H1 (cell line): ENCODE measurements at regions not wholly inside any gene's neighbourhood (a gene's known extent, or its start where the extent isn't known, plus 50 kb on each side); places are given as distances from the start of the nearest gene placed in this dataset.

Experiments
- CTCF ChIP-seq, 3 experiments: IDR thresholded peaks; 1 replicate in 2 of 3; 2 replicates in 1 of 3; pipeline versions ENCODE4 v1.5.1 to v1.6.1; 2011; ENCODE audit warnings: low read length in 3 of 3, mild to moderate bottlenecking in 3 of 3, inconsistent platforms in 2 of 3, low read depth in 1 of 3, moderate library complexity in 1 of 3; ENCODE audit not compliant: insufficient read depth in 1 of 3; ENCODE audit errors: control extremely low read depth in 1 of 3
- HDAC2 ChIP-seq, 2 experiments: fragments of 300-600 bp in 1 of 2; sonication (generic) in 1 of 2; IDR thresholded peaks; 2 replicates each; pipeline ENCODE4 v1.6.1; 2011 to 2012; ENCODE audit warnings: low read depth in 2 of 2, low read length in 2 of 2, mild to moderate bottlenecking in 2 of 2, moderate library complexity in 2 of 2, borderline replicate concordance in 1 of 2, inconsistent platforms in 1 of 2
- JUN ChIP-seq: IDR thresholded peaks from 2 replicates; pipeline ENCODE4 v1.6.1; 2011; ENCODE audit warnings: low read depth, mild to moderate bottlenecking, improper control_type of control experiment, low read length
- POLR2AphosphoS5 ChIP-seq: IDR thresholded peaks from 2 replicates; pipeline ENCODE4 v1.6.1; 2011; ENCODE audit warnings: low read depth, low read length
- SP2 ChIP-seq: IDR thresholded peaks from 2 replicates; pipeline ENCODE4 v1.6.1; 2012; ENCODE audit warnings: mild to moderate bottlenecking, low read length, inconsistent platforms

- TF ChIP-seq HDAC2 (IDR thresholded peaks at IDR 0.05; ENCODE audit: borderline replicate concordance in 1 of 2, low read depth in 2 of 2, low read length in 2 of 2), result no peak
- TF ChIP-seq CTCF (IDR thresholded peaks at IDR 0.05; ENCODE audit: control extremely low read depth in 1 of 3, insufficient read depth in 1 of 3, low read depth in 1 of 3, low read length in 3 of 3), result no peak
- no peak for TF ChIP-seq POLR2AphosphoS5
- no peak for TF ChIP-seq JUN
- TF ChIP-seq SP2, result no peak
These were observed 223.0 kb upstream of the CDIN1 start for GRCh38 chr15:36356466-36356865.
